Stimulated activated CD8-positive, alpha-beta memory T cell treated with anti-CD3 and anti-CD28 coated beads, Interleukin-12 subunit alpha, Interleukin-12 subunit beta, amount 100 ng/mL, for 4 hours (primary cell): ENCODE measurements at regions not wholly inside any gene's neighbourhood (a gene's known extent, or its start where the extent isn't known, plus 50 kb on each side); places are given as distances from the start of the nearest gene placed in this dataset.

Experiments used
- DNase-seq: peaks from one replicate; pipeline ENCODE4 v3.0.0-alpha.2; 2020; ENCODE audit warnings: low read depth

GRCh38 chr3:18295171-18295920, 129.8 kb downstream of the SATB1 start:
- no peak for DNase-seq

GRCh38 chr3:18290157-18290556, 135.0 kb downstream of the SATB1 start:
- DNase-seq: no peak

- no peak for DNase-seq
Measured at GRCh38 chr3:18288243-18288642, 136.9 kb downstream of the SATB1 start.

GRCh38 chr3:18284716-18285115, 140.4 kb downstream of the SATB1 start:
- no peak for DNase-seq

- no peak for DNase-seq
Measured at GRCh38 chr3:18283680-18284079, 141.5 kb downstream of the SATB1 start.

GRCh38 chr3:18282507-18282906, 142.6 kb downstream of the SATB1 start:
- DNase-seq: no peak

GRCh38 chr3:18279226-18279737, 145.9 kb downstream of the SATB1 start:
- no peak for DNase-seq

GRCh38 chr3:18264853-18265252, 160.3 kb downstream of the SATB1 start:
- no peak for DNase-seq

GRCh38 chr3:18264361-18264760, 160.8 kb downstream of the SATB1 start:
- no peak for DNase-seq

- DNase-seq: no peak
Measured at GRCh38 chr3:18258492-18258891, 166.6 kb downstream of the SATB1 start.

GRCh38 chr3:18252578-18252977, 172.6 kb downstream of the SATB1 start:
- no peak for DNase-seq

GRCh38 chr3:18250991-18251390, 174.1 kb downstream of the SATB1 start:
- DNase-seq: no peak

GRCh38 chr3:18249126-18249525, 176.0 kb downstream of the SATB1 start:
- no peak for DNase-seq

- no peak for DNase-seq
Measured at GRCh38 chr3:18247776-18248310, 177.3 kb downstream of the SATB1 start.

GRCh38 chr3:18247139-18247695, 177.9 kb downstream of the SATB1 start:
- DNase-seq: no peak

- DNase-seq: no peak
Measured at GRCh38 chr3:18246336-18247060, 178.6 kb downstream of the SATB1 start.

GRCh38 chr3:18245721-18246120, 179.4 kb downstream of the SATB1 start:
- DNase-seq: no peak

- no peak for DNase-seq
Measured at GRCh38 chr3:18241837-18242236, 183.3 kb downstream of the SATB1 start.

GRCh38 chr3:18239674-18240073, 185.5 kb downstream of the SATB1 start:
- no peak for DNase-seq

- DNase-seq: no peak
Measured at GRCh38 chr3:18238746-18239331, 186.3 kb downstream of the SATB1 start.

- DNase-seq: no peak
Measured at GRCh38 chr3:18238332-18238731, 186.8 kb downstream of the SATB1 start.

GRCh38 chr3:18237251-18238005, 187.7 kb downstream of the SATB1 start:
- no peak for DNase-seq
